SU-DHL-6 (cell line): ENCODE measurements at regions not wholly inside any gene's neighbourhood (a gene's known extent, or its start where the extent isn't known, plus 50 kb on each side); places are given as distances from the start of the nearest gene placed in this dataset.

ENCODE experiments used
- EZH2phosphoT487 ChIP-seq: fragments of 200-600 bp; sonication (generic), shearing (Covaris generic); conservative IDR thresholded peaks from 2 replicates; pipeline ENCODE4 v1.6.1; 2018; ENCODE audit warnings: mild to moderate bottlenecking, antibody characterized with exemption, low read length, moderate library complexity, mixed read lengths
- TF ChIP-seq, protein P1 (sequence below): fragments of 200-600 bp; sonication (generic); IDR thresholded peaks from one replicate; pipeline ENCODE4 v1.5.1; 2017; ENCODE audit warnings: antibody characterized with exemption, mild to moderate bottlenecking, low read length, moderate library complexity; ENCODE audit not compliant: insufficient read depth, poor library complexity, severe bottlenecking

GRCh38 chr11:50188040-50188439, 155.4 kb downstream of the OR4C45 start:
- TF ChIP-seq, protein P1, sequence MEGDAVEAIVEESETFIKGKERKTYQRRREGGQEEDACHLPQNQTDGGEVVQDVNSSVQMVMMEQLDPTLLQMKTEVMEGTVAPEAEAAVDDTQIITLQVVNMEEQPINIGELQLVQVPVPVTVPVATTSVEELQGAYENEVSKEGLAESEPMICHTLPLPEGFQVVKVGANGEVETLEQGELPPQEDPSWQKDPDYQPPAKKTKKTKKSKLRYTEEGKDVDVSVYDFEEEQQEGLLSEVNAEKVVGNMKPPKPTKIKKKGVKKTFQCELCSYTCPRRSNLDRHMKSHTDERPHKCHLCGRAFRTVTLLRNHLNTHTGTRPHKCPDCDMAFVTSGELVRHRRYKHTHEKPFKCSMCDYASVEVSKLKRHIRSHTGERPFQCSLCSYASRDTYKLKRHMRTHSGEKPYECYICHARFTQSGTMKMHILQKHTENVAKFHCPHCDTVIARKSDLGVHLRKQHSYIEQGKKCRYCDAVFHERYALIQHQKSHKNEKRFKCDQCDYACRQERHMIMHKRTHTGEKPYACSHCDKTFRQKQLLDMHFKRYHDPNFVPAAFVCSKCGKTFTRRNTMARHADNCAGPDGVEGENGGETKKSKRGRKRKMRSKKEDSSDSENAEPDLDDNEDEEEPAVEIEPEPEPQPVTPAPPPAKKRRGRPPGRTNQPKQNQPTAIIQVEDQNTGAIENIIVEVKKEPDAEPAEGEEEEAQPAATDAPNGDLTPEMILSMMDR: no peak
- no peak for TF ChIP-seq EZH2phosphoT487
